ENCODE measurements at regions not wholly inside any gene's neighbourhood (a gene's known extent, or its start where the extent isn't known, plus 50 kb on each side); places are given as distances from the start of the nearest gene placed in this dataset.

GRCh38 chr5:3509290-3509689 lies 86.3 kb upstream of the IRX1 start:
- TF ChIP-seq TARDBP (IDR thresholded peaks at IDR 0.05; ENCODE audit: borderline replicate concordance), result no peak
- ATAC-seq (no peak), DNase-seq (ENCODE audit: low read depth, low spot score) (no peak), FAIRE-seq (no peak)
- Histone ChIP-seq H2AFZ (ENCODE audit: control insufficient read depth, low read depth, low read length) (no peak overlapping the region), H3K4me1 (ENCODE audit: control insufficient read depth, insufficient read depth, low read length) (no peaks in the 10 kb centered on the region), H3K36me3 (ENCODE audit: control insufficient read depth in 2 of 2, insufficient read depth in 2 of 2, low read length in 1 of 2) (no peaks in the 10 kb centered on the region), H3K79me2 (ENCODE audit: control insufficient read depth, insufficient read depth, low read length) (no peaks in the 10 kb centered on the region), H3K9me3 (replicated peaks; ENCODE audit: control insufficient read depth, insufficient read depth, low read length) (no peaks in the 10 kb centered on the region; the same call in 2 of the 3 replicates), H3K9ac (ENCODE audit: control insufficient read depth, insufficient read depth, low read length) (no peak overlapping the region), H3K27me3 (replicated peaks in 1 of 2; ENCODE audit: control insufficient read depth in 2 of 2, insufficient read depth in 2 of 2, low read length in 1 of 2) (no peaks in the 10 kb centered on the region), H3K4me3 (no peak overlapping the region), H3K27ac (ENCODE audit: control insufficient read depth, insufficient read depth) (no peak overlapping the region), H4K20me1 (ENCODE audit: control insufficient read depth, insufficient read depth) (no peaks in the 10 kb centered on the region), H3K4me2 (ENCODE audit: control insufficient read depth, insufficient read depth) (no peak overlapping the region)
- CTCF ChIA-PET, result no interaction called here
- SMC1A ChIA-PET (ENCODE audit: uncharacterized antibody, unreplicated experiment), result interaction anchor here (0.6 kb wide), 1 partner anchor 384 kb away, joined by 3 read pairs; no protein-coding TSS in a partner anchor
- no TSS peak for BruUV-seq (replicated peaks)
- intact Hi-C loops (cut with micrococcal nuclease; ENCODE audit: unreplicated experiment) (no loop called here), in situ Hi-C loops (cut with MboI) (no loop called here)
- RAD21 ChIA-PET (ENCODE audit: unreplicated experiment), result no interaction called here
- POLR2A ChIA-PET, result no interaction called here
- 11% methylated on average over 3 of the region's 3 CpGs for WGBS (ENCODE audit: insufficient coverage, insufficient replicate concordance, low lambda C conversion rate, missing lambda C conversion rate)

DNA sequence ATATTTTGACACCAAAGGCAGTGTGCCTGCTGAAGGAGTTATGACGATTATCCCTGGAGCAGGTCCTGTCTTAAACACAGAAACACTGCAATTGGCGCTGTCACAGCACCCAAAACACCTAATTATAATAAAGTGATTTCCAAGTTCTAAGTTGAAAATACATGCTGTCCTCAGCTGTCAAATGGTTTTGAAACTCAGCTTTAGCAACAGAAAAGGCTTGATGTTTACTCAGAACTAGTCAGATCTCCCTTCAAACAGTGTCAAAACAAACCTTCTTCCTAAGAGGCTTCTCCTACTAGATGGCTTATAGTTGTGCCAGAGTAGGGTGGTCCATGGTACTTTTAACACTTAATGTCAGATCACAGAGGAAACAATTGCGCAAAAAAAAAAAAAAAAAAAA lies 87.2 kb upstream of the IRX1 start:
- Histone ChIP-seq H3K4me1 (ENCODE audit: control insufficient read depth, insufficient read depth, low read length) (no peaks in the 10 kb centered on the region), H3K9ac (ENCODE audit: control insufficient read depth, insufficient read depth, low read length) (no peak overlapping the region), H3K4me3 (no peak overlapping the region), H3K9me3 (replicated peaks; ENCODE audit: control insufficient read depth, insufficient read depth, low read length) (no peaks in the 10 kb centered on the region; the same call in 2 of the 3 replicates), H4K20me1 (ENCODE audit: control insufficient read depth, insufficient read depth) (no peaks in the 10 kb centered on the region), H2AFZ (ENCODE audit: control insufficient read depth, low read depth, low read length) (no peak overlapping the region), H3K4me2 (ENCODE audit: control insufficient read depth, insufficient read depth) (no peak overlapping the region), H3K27me3 (replicated peaks in 1 of 2; ENCODE audit: control insufficient read depth in 2 of 2, insufficient read depth in 2 of 2, low read length in 1 of 2) (no peaks in the 10 kb centered on the region), H3K27ac (ENCODE audit: control insufficient read depth, insufficient read depth) (no peak overlapping the region), H3K79me2 (ENCODE audit: control insufficient read depth, insufficient read depth, low read length) (no peaks in the 10 kb centered on the region), H3K36me3 (ENCODE audit: control insufficient read depth in 2 of 2, insufficient read depth in 2 of 2, low read length in 1 of 2) (no peaks in the 10 kb centered on the region)
- FAIRE-seq (no peak), ATAC-seq (no peak), DNase-seq (ENCODE audit: low read depth, low spot score) (no peak)
- intact Hi-C loops (cut with micrococcal nuclease; ENCODE audit: unreplicated experiment), result no loop called here
- ChIA-PET CTCF (no interaction called here), RAD21 (ENCODE audit: unreplicated experiment) (no interaction called here), SMC1A (ENCODE audit: uncharacterized antibody, unreplicated experiment) (interaction anchor here (0.6 kb wide), 1 partner anchor 385 kb away, joined by 3 read pairs; no protein-coding TSS in a partner anchor), POLR2A (no interaction called here)
- WGBS (ENCODE audit: insufficient coverage, insufficient replicate concordance, low lambda C conversion rate, missing lambda C conversion rate), result 34% methylated on average over 2 of the region's 3 CpGs
- no TSS peak for BruUV-seq (replicated peaks)
- in situ Hi-C loops (cut with MboI), result no loop called here
- TF ChIP-seq CEBPB (IDR thresholded peaks at IDR 0.05; ENCODE audit: borderline replicate concordance in 1 of 2, low read depth in 2 of 2, low read length in 2 of 2) (no peak), ZNF24 (IDR thresholded peaks at IDR 0.05) (no peak), PKNOX1 (IDR thresholded peaks at IDR 0.05) (no peak), TBL1XR1 (IDR thresholded peaks at IDR 0.05; ENCODE audit: low read depth, low read length) (no peak), SUPT20H (IDR thresholded peaks at IDR 0.05; ENCODE audit: borderline replicate concordance, control insufficient read depth, low read depth, low read length) (no peak), EP300 (IDR thresholded peaks at IDR 0.05; ENCODE audit: borderline replicate concordance in 1 of 2, control insufficient read depth in 1 of 2, low read depth in 2 of 2, low read length in 2 of 2) (no peak), ZNF384 (IDR thresholded peaks at IDR 0.05; ENCODE audit: borderline replicate concordance, low read depth, low read length) (no peak), DPF2 (IDR thresholded peaks at IDR 0.05) (no peak), LARP7 (IDR thresholded peaks at IDR 0.05) (no peak)
- TF ChIP-seq, protein P1, sequence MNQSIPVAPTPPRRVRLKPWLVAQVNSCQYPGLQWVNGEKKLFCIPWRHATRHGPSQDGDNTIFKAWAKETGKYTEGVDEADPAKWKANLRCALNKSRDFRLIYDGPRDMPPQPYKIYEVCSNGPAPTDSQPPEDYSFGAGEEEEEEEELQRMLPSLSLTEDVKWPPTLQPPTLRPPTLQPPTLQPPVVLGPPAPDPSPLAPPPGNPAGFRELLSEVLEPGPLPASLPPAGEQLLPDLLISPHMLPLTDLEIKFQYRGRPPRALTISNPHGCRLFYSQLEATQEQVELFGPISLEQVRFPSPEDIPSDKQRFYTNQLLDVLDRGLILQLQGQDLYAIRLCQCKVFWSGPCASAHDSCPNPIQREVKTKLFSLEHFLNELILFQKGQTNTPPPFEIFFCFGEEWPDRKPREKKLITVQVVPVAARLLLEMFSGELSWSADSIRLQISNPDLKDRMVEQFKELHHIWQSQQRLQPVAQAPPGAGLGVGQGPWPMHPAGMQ (IDR thresholded peaks at IDR 0.05; ENCODE audit: borderline replicate concordance), result no peak
- TF ChIP-seq, protein P2, sequence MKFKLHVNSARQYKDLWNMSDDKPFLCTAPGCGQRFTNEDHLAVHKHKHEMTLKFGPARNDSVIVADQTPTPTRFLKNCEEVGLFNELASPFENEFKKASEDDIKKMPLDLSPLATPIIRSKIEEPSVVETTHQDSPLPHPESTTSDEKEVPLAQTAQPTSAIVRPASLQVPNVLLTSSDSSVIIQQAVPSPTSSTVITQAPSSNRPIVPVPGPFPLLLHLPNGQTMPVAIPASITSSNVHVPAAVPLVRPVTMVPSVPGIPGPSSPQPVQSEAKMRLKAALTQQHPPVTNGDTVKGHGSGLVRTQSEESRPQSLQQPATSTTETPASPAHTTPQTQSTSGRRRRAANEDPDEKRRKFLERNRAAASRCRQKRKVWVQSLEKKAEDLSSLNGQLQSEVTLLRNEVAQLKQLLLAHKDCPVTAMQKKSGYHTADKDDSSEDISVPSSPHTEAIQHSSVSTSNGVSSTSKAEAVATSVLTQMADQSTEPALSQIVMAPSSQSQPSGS (IDR thresholded peaks at IDR 0.05; ENCODE audit: low read length), result no peak
- TF ChIP-seq, protein P3, sequence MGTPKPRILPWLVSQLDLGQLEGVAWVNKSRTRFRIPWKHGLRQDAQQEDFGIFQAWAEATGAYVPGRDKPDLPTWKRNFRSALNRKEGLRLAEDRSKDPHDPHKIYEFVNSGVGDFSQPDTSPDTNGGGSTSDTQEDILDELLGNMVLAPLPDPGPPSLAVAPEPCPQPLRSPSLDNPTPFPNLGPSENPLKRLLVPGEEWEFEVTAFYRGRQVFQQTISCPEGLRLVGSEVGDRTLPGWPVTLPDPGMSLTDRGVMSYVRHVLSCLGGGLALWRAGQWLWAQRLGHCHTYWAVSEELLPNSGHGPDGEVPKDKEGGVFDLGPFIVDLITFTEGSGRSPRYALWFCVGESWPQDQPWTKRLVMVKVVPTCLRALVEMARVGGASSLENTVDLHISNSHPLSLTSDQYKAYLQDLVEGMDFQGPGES (IDR thresholded peaks at IDR 0.05), result no peak
